WTC11 (cell line): ENCODE measurements at regions not wholly inside any gene's neighbourhood (a gene's known extent, or its start where the extent isn't known, plus 50 kb on each side); places are given as distances from the start of the nearest gene placed in this dataset.
"Not testable (repeated sequence)": the region's sequence is repeated elsewhere in the genome, so short reads cannot be mapped to it uniquely, and the experiment has no call there.

ENCODE experiments used
- ATAC-seq: fragments of 200-7000 bp; cut with Tn5 transposase; 2 replicates; pipeline ENCODE4 v1.10.0; 2021; ENCODE audit warnings: mild to moderate bottlenecking, moderate library complexity
- CTCF ChIA-PET: fragments of 300-600 bp; sonication (Branson Sonifier 250); formaldehyde crosslinking; loops from one replicate; lab custom pipeline; 2021; ENCODE audit warnings: antibody characterized with exemption; lab: Charles Lee
- POLR2A ChIA-PET: fragments of 350-600 bp; sonication (Branson Sonifier 250); formaldehyde crosslinking; loops from one replicate; lab custom pipeline; 2021; ENCODE audit warnings: antibody characterized with exemption; lab: Charles Lee
- DNase-seq: peaks from one replicate; pipeline ENCODE4 v3.0.0; 2021; ENCODE audit warnings: low spot score
- H3K27ac Mint-ChIP-seq: 2 replicates; pipeline ENCODE4 v1.8.0; 2021; ENCODE audit warnings: mixed read lengths
- H3K27me3 Mint-ChIP-seq: 2 replicates; pipeline ENCODE4 v1.8.0; 2021; ENCODE audit warnings: low read depth, mild to moderate bottlenecking, moderate library complexity, mixed read lengths
- H3K36me3 Mint-ChIP-seq: 2 replicates; pipeline ENCODE4 v1.8.0; 2021; ENCODE audit warnings: mixed read lengths
- H3K4me1 Mint-ChIP-seq: 2 replicates; pipeline ENCODE4 v1.8.0; 2022; ENCODE audit warnings: mixed read lengths
- H3K4me3 Mint-ChIP-seq: 2 replicates; pipeline ENCODE4 v1.8.0; 2021; ENCODE audit warnings: mild to moderate bottlenecking, moderate library complexity, mixed read lengths
- H3K9me3 Mint-ChIP-seq: 2 replicates; pipeline ENCODE4 v1.8.0; 2021; ENCODE audit warnings: mixed read lengths
- ESRRA ChIP-seq: sonication (generic); formaldehyde crosslinking; IDR thresholded peaks from 2 replicates; pipeline ENCODE4 v1.8.1; 2022; ENCODE audit warnings: mild to moderate bottlenecking, missing genetic modification reagents, borderline replicate concordance
- FOXP1 ChIP-seq: sonication (generic); formaldehyde crosslinking; IDR thresholded peaks from 2 replicates; pipeline ENCODE4 v1.8.0; 2022; ENCODE audit warnings: missing genetic modification reagents, mild to moderate bottlenecking, moderate library complexity, borderline replicate concordance
- GTF2I ChIP-seq: fragments of 250-450 bp; sonication (Bioruptor Pico); conservative IDR thresholded peaks from 2 replicates; pipeline ENCODE4 v1.4.0; 2021; ENCODE audit warnings: mild to moderate bottlenecking
- IRF1 ChIP-seq: sonication (generic); formaldehyde crosslinking; IDR thresholded peaks from 2 replicates; pipeline ENCODE4 v1.8.0; 2023; ENCODE audit warnings: missing genetic modification reagents
- MLX ChIP-seq: sonication (generic); formaldehyde crosslinking; IDR thresholded peaks from 2 replicates; pipeline ENCODE4 v1.8.1; 2023; ENCODE audit warnings: mild to moderate bottlenecking, missing genetic modification reagents, moderate library complexity
- NFYB ChIP-seq: sonication (generic); formaldehyde crosslinking; conservative IDR thresholded peaks from 2 replicates; pipeline ENCODE4 v1.8.0; 2022; ENCODE audit warnings: low read depth, missing genetic modification reagents
- NR3C1 ChIP-seq: sonication (generic); formaldehyde crosslinking; conservative IDR thresholded peaks from 2 replicates; pipeline ENCODE4 v1.8.1; 2023; ENCODE audit warnings: low read depth, mild to moderate bottlenecking, missing genetic modification reagents
- SOX15 ChIP-seq: fragments of 250-450 bp; sonication (Bioruptor Pico); IDR thresholded peaks from 2 replicates; pipeline ENCODE4 v1.9.0; 2021; ENCODE audit warnings: mild to moderate bottlenecking
- SP1 ChIP-seq: sonication (generic); formaldehyde crosslinking; conservative IDR thresholded peaks from 2 replicates; pipeline ENCODE4 v1.8.1; 2022; ENCODE audit warnings: missing genetic modification reagents
- TEAD1 ChIP-seq: sonication (generic); formaldehyde crosslinking; IDR thresholded peaks from 2 replicates; pipeline ENCODE4 v1.8.0; 2022; ENCODE audit warnings: mild to moderate bottlenecking, missing genetic modification reagents
- TP53 ChIP-seq: sonication (generic); formaldehyde crosslinking; IDR thresholded peaks from 2 replicates; pipeline ENCODE4 v1.8.1; 2023; ENCODE audit warnings: mild to moderate bottlenecking, missing genetic modification reagents
- ZMAT4 ChIP-seq: fragments of 250-450 bp; sonication (Bioruptor Pico); IDR thresholded peaks from 2 replicates; pipeline ENCODE4 v1.9.0; 2021; ENCODE audit warnings: mild to moderate bottlenecking
- ZNF396 ChIP-seq: fragments of 250-450 bp; sonication (Bioruptor Pico); IDR thresholded peaks from 2 replicates; pipeline ENCODE4 v1.8.0; 2021; ENCODE audit warnings: mild to moderate bottlenecking, moderate library complexity, borderline replicate concordance
- TF ChIP-seq, protein P1 (sequence below): sonication (generic); formaldehyde crosslinking; IDR thresholded peaks from 2 replicates; pipeline ENCODE4 v1.8.1; 2022; ENCODE audit warnings: missing genetic modification reagents, borderline replicate concordance
- TF ChIP-seq, protein P2 (sequence below): sonication (generic); formaldehyde crosslinking; IDR thresholded peaks from 2 replicates; pipeline ENCODE4 v1.8.1; 2023; ENCODE audit warnings: mild to moderate bottlenecking, missing genetic modification reagents
- TF ChIP-seq, protein P3 (sequence below): sonication (generic); formaldehyde crosslinking; IDR thresholded peaks from 2 replicates; pipeline ENCODE4 v1.8.1; 2022; ENCODE audit warnings: mild to moderate bottlenecking, missing genetic modification reagents, moderate library complexity, borderline replicate concordance
- TF ChIP-seq, protein P4 (sequence below): sonication (generic); formaldehyde crosslinking; IDR thresholded peaks from 2 replicates; pipeline ENCODE4 v1.8.1; 2023; ENCODE audit warnings: mild to moderate bottlenecking, missing genetic modification reagents, moderate library complexity

DNA sequence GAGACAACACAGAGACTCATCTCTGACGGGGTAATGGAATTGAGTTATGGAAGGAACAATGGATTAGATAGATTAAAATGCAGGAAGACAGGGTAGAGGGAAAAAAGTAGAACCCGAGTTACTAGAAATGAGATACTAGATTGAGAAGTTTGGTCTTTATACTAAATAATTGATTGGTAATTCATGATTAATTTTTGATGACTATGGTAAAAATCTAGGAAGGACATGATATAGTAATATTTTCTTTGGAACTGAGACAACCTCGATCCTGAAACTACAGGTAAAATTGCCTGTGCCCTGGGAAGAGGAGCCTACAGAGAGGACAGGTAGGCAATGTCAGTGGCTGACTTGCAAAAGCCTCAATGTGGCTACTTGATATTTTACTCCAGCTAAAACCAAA is 188.4 kb upstream of the GPC6 start:
- no peak for TF ChIP-seq NR3C1 (CRISPR knock-in tag)
- H3K4me3 Mint-ChIP-seq, result no peak overlapping the region
- peaks cover 22% of the 10 kb centered on the region for H3K4me1 Mint-ChIP-seq
- H3K27me3 Mint-ChIP-seq, result peaks cover 4% of the 10 kb centered on the region; the same call in 1 of the 2 replicates
- no peak for DNase-seq
- H3K9me3 Mint-ChIP-seq, result peaks cover 23% of the 10 kb centered on the region
- peaks cover 15% of the 10 kb centered on the region for H3K36me3 Mint-ChIP-seq
- no peak for ATAC-seq
- H3K27ac Mint-ChIP-seq, result no peak overlapping the region
- ChIA-PET POLR2A (no interaction called here), CTCF (no interaction called here)

DNA sequence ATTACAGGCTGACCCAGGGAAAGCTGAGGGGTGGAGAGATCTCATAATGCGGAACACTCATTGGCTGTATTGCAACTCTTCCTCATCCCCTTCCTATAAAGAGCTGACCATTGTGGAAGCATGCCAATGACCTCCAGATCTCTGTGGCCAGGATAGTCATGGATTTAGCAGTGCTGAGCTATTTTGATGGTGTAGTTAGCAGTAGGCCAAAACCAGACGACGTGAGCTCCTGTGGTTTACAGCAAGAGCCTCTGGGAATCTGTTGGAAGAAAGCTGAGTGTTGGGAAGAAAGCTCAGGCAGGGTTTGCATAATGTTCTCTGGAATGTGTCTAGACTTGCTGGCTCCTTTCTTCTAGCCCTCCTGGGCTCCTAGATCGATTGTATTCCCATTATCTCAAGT is 187.5 kb upstream of the GPC6 start:
- H3K36me3 Mint-ChIP-seq, result peaks cover 15% of the 10 kb centered on the region
- peaks cover 23% of the 10 kb centered on the region for H3K9me3 Mint-ChIP-seq
- DNase-seq (no peak), ATAC-seq (no peak)
- POLR2A ChIA-PET, result no interaction called here
- H3K27ac Mint-ChIP-seq, result no peak overlapping the region
- TF ChIP-seq SOX15 (CRISPR knock-in tag) (no peak), TP53 (CRISPR knock-in tag) (no peak), ESRRA (no peak), TEAD1 (no peak), ZMAT4 (CRISPR knock-in tag) (no peak), NFYB (CRISPR knock-in tag) (no peak), ZNF396 (CRISPR knock-in tag) (no peak), FOXP1 (CRISPR knock-in tag) (no peak), SP1 (no peak), MLX (no peak), GTF2I (no peak), IRF1 (CRISPR knock-in tag) (no peak)
- TF ChIP-seq, protein P1, sequence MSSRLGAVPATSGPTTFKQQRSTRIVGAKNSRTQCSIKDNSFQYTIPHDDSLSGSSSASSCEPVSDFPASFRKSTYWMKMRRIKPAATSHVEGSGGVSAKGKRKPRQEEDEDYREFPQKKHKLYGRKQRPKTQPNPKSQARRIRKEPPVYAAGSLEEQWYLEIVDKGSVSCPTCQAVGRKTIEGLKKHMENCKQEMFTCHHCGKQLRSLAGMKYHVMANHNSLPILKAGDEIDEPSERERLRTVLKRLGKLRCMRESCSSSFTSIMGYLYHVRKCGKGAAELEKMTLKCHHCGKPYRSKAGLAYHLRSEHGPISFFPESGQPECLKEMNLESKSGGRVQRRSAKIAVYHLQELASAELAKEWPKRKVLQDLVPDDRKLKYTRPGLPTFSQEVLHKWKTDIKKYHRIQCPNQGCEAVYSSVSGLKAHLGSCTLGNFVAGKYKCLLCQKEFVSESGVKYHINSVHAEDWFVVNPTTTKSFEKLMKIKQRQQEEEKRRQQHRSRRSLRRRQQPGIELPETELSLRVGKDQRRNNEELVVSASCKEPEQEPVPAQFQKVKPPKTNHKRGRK (CRISPR knock-in tag), result no peak
- TF ChIP-seq, protein P2, sequence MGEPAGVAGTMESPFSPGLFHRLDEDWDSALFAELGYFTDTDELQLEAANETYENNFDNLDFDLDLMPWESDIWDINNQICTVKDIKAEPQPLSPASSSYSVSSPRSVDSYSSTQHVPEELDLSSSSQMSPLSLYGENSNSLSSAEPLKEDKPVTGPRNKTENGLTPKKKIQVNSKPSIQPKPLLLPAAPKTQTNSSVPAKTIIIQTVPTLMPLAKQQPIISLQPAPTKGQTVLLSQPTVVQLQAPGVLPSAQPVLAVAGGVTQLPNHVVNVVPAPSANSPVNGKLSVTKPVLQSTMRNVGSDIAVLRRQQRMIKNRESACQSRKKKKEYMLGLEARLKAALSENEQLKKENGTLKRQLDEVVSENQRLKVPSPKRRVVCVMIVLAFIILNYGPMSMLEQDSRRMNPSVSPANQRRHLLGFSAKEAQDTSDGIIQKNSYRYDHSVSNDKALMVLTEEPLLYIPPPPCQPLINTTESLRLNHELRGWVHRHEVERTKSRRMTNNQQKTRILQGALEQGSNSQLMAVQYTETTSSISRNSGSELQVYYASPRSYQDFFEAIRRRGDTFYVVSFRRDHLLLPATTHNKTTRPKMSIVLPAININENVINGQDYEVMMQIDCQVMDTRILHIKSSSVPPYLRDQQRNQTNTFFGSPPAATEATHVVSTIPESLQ (CRISPR knock-in tag), result no peak
- TF ChIP-seq, protein P3, sequence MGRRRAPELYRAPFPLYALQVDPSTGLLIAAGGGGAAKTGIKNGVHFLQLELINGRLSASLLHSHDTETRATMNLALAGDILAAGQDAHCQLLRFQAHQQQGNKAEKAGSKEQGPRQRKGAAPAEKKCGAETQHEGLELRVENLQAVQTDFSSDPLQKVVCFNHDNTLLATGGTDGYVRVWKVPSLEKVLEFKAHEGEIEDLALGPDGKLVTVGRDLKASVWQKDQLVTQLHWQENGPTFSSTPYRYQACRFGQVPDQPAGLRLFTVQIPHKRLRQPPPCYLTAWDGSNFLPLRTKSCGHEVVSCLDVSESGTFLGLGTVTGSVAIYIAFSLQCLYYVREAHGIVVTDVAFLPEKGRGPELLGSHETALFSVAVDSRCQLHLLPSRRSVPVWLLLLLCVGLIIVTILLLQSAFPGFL (CRISPR knock-in tag), result no peak
- TF ChIP-seq, protein P4, sequence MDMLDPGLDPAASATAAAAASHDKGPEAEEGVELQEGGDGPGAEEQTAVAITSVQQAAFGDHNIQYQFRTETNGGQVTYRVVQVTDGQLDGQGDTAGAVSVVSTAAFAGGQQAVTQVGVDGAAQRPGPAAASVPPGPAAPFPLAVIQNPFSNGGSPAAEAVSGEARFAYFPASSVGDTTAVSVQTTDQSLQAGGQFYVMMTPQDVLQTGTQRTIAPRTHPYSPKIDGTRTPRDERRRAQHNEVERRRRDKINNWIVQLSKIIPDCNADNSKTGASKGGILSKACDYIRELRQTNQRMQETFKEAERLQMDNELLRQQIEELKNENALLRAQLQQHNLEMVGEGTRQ (CRISPR knock-in tag), result no peak
- CTCF ChIA-PET, result no interaction called here
- peaks cover 4% of the 10 kb centered on the region; the same call in 1 of the 2 replicates for H3K27me3 Mint-ChIP-seq
- no peak overlapping the region for H3K4me3 Mint-ChIP-seq
- H3K4me1 Mint-ChIP-seq, result peaks cover 22% of the 10 kb centered on the region

DNA sequence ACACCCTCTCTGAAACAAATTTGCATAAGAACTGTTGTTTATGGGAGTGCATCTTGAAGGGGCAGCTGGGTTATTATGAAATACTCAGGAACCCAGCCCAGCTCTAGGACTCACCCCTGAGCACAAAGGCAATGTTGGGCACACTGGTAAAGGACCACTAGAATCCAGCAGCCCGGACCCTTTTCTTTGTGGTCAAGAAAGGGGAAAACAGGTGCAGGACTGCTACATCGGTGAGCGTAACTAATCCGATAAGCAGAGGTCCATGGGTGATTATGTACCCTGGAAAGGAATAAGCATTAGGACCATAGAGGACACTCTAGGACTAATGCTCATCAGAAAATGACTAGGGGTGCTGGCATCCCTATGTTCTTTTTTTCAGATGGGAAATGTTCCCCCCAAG is 185.0 kb upstream of the GPC6 start:
- ATAC-seq, DNase-seq, H3K27ac Mint-ChIP-seq, POLR2A ChIA-PET, H3K4me3 Mint-ChIP-seq, H3K27me3 Mint-ChIP-seq, CTCF ChIA-PET: not testable (repeated sequence)
- peaks cover 26% of the 10 kb centered on the region for H3K9me3 Mint-ChIP-seq
- H3K36me3 Mint-ChIP-seq, result peaks cover 15% of the 10 kb centered on the region
- H3K4me1 Mint-ChIP-seq, result peaks cover 22% of the 10 kb centered on the region
